HL-60 (cell line): ENCODE measurements at regions not wholly inside any gene's neighbourhood (a gene's known extent, or its start where the extent isn't known, plus 50 kb on each side); places are given as distances from the start of the nearest gene placed in this dataset.

Experiments
- DNase-seq, 2 experiments: peaks; one replicate each; pipeline ENCODE4 v3.0.0-alpha.2; 2010 to 2020; ENCODE audit warnings: low read depth in 1 of 2, low spot score in 1 of 2
- H3K27ac ChIP-seq: fragments of 250-450 bp; sonication (Bioruptor Pico); replicated peaks from 2 replicates; pipeline ENCODE4 v1.5.1; 2020; ENCODE audit warnings: mild to moderate bottlenecking, moderate library complexity
- H3K27me3 ChIP-seq: fragments of 250-450 bp; sonication (Bioruptor Pico); 2 replicates; pipeline ENCODE4 v1.5.1; 2021; ENCODE audit warnings: mild to moderate bottlenecking, moderate library complexity; ENCODE audit not compliant: insufficient read depth, poor library complexity, severe bottlenecking
- H3K4me3 ChIP-seq: replicated peaks from 2 replicates; pipeline ENCODE4 v1.5.1; 2011; ENCODE audit warnings: mild to moderate bottlenecking, control low read depth, low read length; ENCODE audit not compliant: insufficient read depth
- CTCF ChIP-seq: IDR thresholded peaks from one replicate; pipeline ENCODE4 v1.5.1; 2011; ENCODE audit warnings: low read length, control low read depth, inconsistent platforms; ENCODE audit not compliant: insufficient read depth
- GABPA ChIP-seq: IDR thresholded peaks from 2 replicates; pipeline ENCODE4 v1.6.1; 2012; ENCODE audit warnings: low read depth
- POLR2AphosphoS5 ChIP-seq: IDR thresholded peaks from 2 replicates; pipeline ENCODE4 v1.6.1; 2012; ENCODE audit warnings: low read depth
- REST ChIP-seq: IDR thresholded peaks from 2 replicates; pipeline ENCODE4 v1.6.1; 2012; ENCODE audit warnings: low read depth; ENCODE audit not compliant: insufficient replicate concordance
- SPI1 ChIP-seq: IDR thresholded peaks from 2 replicates; pipeline ENCODE4 v1.6.1; 2012; ENCODE audit warnings: low read depth, mild to moderate bottlenecking, borderline replicate concordance

- Histone ChIP-seq H3K27me3 (no peaks in the 10 kb centered on the region), H3K4me3 (no peak overlapping the region), H3K27ac (no peak overlapping the region)
- no peak for DNase-seq
- TF ChIP-seq CTCF (no peak), SPI1 (no peak), GABPA (no peak), POLR2AphosphoS5 (no peak), REST (no peak)
Observed at GRCh38 chr16:16887193-16887592, 508.3 kb downstream of the NPIPA7 start.

GRCh38 chr16:16890964-16891363 is 512.0 kb downstream of the NPIPA7 start:
- H3K4me3 ChIP-seq: no peak overlapping the region
- no peaks in the 10 kb centered on the region for H3K27me3 ChIP-seq
- TF ChIP-seq CTCF (no peak), SPI1 (no peak), POLR2AphosphoS5 (no peak), GABPA (no peak), REST (no peak)
- no peak for DNase-seq
- no peak overlapping the region for H3K27ac ChIP-seq

DNA sequence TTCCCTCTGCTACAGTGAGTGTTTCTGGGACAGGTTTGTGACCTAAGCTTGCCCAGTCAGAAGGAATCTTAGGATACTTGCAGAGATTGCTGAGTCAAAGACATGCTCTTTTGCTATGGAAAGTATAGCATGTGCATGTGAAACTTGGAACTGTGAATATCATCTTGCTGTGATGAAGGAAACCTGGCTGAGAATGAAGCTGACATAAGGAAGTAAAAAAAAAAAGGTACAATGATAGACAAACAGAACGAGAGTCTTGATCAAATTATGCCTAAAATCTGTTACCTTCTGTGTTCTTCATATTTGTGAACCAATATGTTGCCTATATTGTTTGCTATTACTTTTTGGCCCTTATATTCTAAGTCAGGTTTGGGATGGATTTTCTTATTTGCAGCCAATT is 525.7 kb downstream of the NPIPA7 start:
- H3K27ac ChIP-seq: no peak overlapping the region
- no peak overlapping the region for H3K4me3 ChIP-seq
- TF ChIP-seq GABPA (no peak), POLR2AphosphoS5 (no peak), CTCF (no peak), REST (no peak), SPI1 (no peak)
- no peaks in the 10 kb centered on the region for H3K27me3 ChIP-seq
- no peak for DNase-seq
